Pulmonary artery endothelial cell (primary cell): ENCODE measurements at regions not wholly inside any gene's neighbourhood (a gene's known extent, or its start where the extent isn't known, plus 50 kb on each side); places are given as distances from the start of the nearest gene placed in this dataset.
A peak's percentile ranks its signal among the peaks of the same experiment; 100 is the strongest.
"Not testable (repeated sequence)": the region's sequence is repeated elsewhere in the genome, so short reads cannot be mapped to it uniquely, and the experiment has no call there.

Experiments
- DNase-seq: peaks from one replicate; pipeline ENCODE4 v3.0.0-alpha.2; 2011; ENCODE audit warnings: low read depth, low spot score

- no peak for DNase-seq
Observed at GRCh38 chr18:62442391-62442790, 80.4 kb upstream of the ZCCHC2 start.

GRCh38 chr18:62445386-62445917 is 77.4 kb upstream of the ZCCHC2 start:
- DNase-seq, result no peak

GRCh38 chr18:62446511-62446910 is 76.3 kb upstream of the ZCCHC2 start:
- no peak for DNase-seq

- DNase-seq, result no peak
Observed at GRCh38 chr18:62447652-62448051, 75.2 kb upstream of the ZCCHC2 start.

- DNase-seq, result no peak
Observed at GRCh38 chr18:62448426-62448825, 74.4 kb upstream of the ZCCHC2 start.

GRCh38 chr18:62449490-62450104 is 73.2 kb upstream of the ZCCHC2 start:
- no peak for DNase-seq

- no peak for DNase-seq
Observed at GRCh38 chr18:62450175-62450545, 72.7 kb upstream of the ZCCHC2 start.

GRCh38 chr18:62450546-62451410 is 72.0 kb upstream of the ZCCHC2 start:
- peak; percentile 99 for DNase-seq

- no peak for DNase-seq
Observed at GRCh38 chr18:62452280-62452831, 70.5 kb upstream of the ZCCHC2 start.

GRCh38 chr18:62453864-62454263 is 69.0 kb upstream of the ZCCHC2 start:
- no peak for DNase-seq

- DNase-seq, result no peak
Observed at GRCh38 chr18:62454527-62454926, 68.3 kb upstream of the ZCCHC2 start.

GRCh38 chr18:62455222-62455621 is 67.6 kb upstream of the ZCCHC2 start:
- DNase-seq, result no peak

- no peak for DNase-seq
Observed at GRCh38 chr18:62457877-62458276, 64.9 kb upstream of the ZCCHC2 start.

- no peak for DNase-seq
Observed at GRCh38 chr18:62458346-62458745, 64.5 kb upstream of the ZCCHC2 start.

GRCh38 chr18:62458868-62459716 is 63.7 kb upstream of the ZCCHC2 start:
- no peak for DNase-seq

GRCh38 chr18:62460851-62461300 is 61.9 kb upstream of the ZCCHC2 start:
- no peak for DNase-seq

- no peak for DNase-seq
Observed at GRCh38 chr18:62461591-62461990, 61.2 kb upstream of the ZCCHC2 start.

- no peak for DNase-seq
Observed at GRCh38 chr18:62464266-62464665, 58.6 kb upstream of the ZCCHC2 start.

- not testable (repeated sequence) for DNase-seq
Observed at GRCh38 chr18:62469131-62469530, 53.7 kb upstream of the ZCCHC2 start.
